ENCODE measurements at regions not wholly inside any gene's neighbourhood (a gene's known extent, or its start where the extent isn't known, plus 50 kb on each side); places are given as distances from the start of the nearest gene placed in this dataset.
"Not testable (repeated sequence)": the region's sequence is repeated elsewhere in the genome, so short reads cannot be mapped to it uniquely, and the experiment has no call there.

- no peak for DNase-seq (ENCODE audit: low spot score)
Measured at GRCh38 chr6:102799051-102799450, 1405.5 kb downstream of the GRIK2 start.

GRCh38 chr6:102798636-102799035, 1405.1 kb downstream of the GRIK2 start:
- no peak for DNase-seq (ENCODE audit: low spot score)

GRCh38 chr6:102793752-102794151, 1400.2 kb downstream of the GRIK2 start:
- no peak for DNase-seq (ENCODE audit: low spot score)

DNA sequence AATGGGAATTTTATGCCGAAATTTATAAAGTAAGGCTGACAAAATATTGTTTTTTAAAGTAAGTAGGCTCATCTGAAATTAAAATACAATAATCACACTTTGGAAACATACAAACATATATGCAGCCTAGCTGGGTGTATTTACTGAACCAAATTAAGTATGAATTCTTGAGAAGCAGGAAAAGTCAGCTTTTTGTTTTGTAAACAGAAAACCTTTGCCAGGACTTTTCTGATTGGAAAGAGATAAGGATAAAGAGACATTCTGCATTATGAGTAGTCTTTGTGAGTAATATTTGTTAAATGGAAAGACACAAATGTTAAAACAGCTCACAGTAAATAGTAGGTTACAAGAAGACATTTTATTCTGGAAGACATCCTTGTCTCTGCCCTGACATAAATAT, 1380.8 kb downstream of the GRIK2 start:
- no peak for DNase-seq (ENCODE audit: low spot score)

DNA sequence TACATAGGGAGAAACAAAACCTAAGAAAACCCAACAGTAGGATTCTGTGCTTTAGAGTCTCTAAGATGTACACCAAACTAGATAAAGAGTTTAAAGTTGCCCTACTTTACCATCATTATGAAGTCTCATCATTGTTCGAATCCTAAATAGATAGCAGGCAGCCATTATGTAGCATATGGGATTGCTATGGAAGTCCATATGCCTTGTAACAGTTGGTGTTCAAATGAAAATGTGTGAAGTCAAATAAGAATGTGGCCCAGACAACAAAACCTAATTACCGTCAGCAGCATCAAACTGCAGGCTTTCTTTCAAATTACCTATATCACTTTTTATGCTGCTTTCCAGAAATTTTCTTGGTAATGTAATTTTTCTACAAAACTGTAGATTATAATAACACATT, 1380.1 kb downstream of the GRIK2 start:
- no peak for DNase-seq (ENCODE audit: low spot score)

GRCh38 chr6:102766963-102767362, 1373.5 kb downstream of the GRIK2 start:
- DNase-seq (ENCODE audit: low spot score) = no peak

GRCh38 chr6:102764317-102764716, 1370.8 kb downstream of the GRIK2 start:
- no peak for DNase-seq (ENCODE audit: low spot score)

- DNase-seq (ENCODE audit: low spot score) = no peak
Measured at GRCh38 chr6:102763891-102764290, 1370.4 kb downstream of the GRIK2 start.

DNA sequence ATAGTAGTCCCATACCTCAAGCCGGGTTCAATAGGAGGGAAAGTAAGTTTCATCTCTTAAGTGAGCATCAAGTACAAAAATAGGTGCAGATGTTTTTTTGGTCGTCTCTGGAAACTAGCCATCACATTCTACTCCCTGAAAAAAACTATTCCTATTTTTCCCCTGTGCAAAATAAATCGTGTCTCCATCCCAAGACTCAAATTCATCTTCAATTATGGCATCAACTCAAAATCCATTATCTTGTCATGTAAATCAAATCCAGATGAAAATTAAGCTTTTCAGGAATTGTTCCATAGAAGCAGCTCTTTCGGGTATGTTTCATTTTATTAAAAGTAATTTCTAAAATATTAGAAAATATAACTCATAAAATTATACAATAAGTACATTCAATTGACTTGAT, 1368.4 kb downstream of the GRIK2 start:
- no peak for DNase-seq (ENCODE audit: low spot score)

- no peak for DNase-seq (ENCODE audit: low spot score)
Measured at GRCh38 chr6:102759415-102759814, 1365.9 kb downstream of the GRIK2 start.

DNA sequence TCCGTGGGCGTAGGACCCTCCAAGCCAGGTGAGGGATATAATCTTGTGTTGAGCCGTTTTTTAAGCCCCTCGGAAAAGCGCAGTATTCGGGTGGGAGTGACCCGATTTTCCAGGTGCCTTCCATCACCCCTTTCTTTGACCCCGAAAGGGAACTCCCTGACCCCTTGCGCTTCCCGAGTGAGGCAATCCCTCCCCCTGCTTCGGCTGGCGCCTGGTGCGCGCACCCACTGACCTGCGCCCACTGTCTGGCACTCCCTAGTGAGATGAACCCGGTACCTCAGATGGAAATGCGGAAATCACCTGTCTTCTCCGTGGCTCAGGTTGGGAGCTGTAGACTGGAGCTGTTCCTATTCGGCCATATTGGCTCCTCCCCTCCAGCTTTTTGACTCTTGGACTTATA, 1365.0 kb downstream of the GRIK2 start:
- DNase-seq (ENCODE audit: low spot score) = not testable (repeated sequence)

- DNase-seq (ENCODE audit: low spot score) = no peak
Measured at GRCh38 chr6:102749210-102749971, 1355.9 kb downstream of the GRIK2 start.

GRCh38 chr6:102746941-102747340, 1353.4 kb downstream of the GRIK2 start:
- no peak for DNase-seq (ENCODE audit: low spot score)

- no peak for DNase-seq (ENCODE audit: low spot score)
Measured at GRCh38 chr6:102742754-102743356, 1349.3 kb downstream of the GRIK2 start.

DNA sequence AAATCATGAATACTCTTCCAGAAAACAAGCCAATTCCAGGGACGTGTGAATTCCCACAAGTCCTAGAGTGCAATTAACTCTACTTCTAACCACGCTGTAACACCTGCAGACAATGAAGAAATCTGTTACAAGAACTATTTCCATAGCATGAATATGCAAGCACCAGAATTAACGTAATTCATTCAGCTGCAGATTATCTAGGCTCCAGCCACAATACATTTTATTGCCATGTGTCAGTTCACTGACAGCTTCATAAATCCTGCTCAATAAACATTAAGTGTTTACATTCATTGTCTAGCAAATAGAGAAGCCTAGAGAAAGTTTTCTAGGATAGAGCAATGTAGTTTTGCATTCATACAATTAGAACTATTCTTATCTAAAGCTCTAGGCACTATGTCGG, 1348.5 kb downstream of the GRIK2 start:
- DNase-seq (ENCODE audit: low spot score) = no peak

- DNase-seq (ENCODE audit: low spot score) = no peak
Measured at GRCh38 chr6:102736941-102737368, 1343.4 kb downstream of the GRIK2 start.

DNA sequence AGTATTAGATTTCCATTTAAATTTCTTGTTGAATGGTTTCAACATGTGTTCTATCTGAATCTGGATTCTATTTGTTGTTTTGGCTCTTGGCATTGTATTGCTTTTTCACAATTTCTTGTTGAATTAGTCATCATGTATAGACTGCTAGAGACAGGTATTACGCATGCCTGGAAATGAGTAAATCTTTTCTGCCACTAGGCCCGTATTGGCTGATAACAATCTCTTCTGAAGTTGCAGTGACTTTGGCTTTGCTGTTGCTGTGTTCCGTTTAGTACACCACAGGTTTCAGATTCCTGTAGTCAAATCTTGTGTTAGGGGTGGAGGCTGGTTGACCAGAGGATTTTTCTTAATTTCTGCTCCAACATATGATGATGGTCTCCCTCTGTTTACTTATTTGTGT, 1339.4 kb downstream of the GRIK2 start:
- DNase-seq (ENCODE audit: low spot score) = no peak

DNA sequence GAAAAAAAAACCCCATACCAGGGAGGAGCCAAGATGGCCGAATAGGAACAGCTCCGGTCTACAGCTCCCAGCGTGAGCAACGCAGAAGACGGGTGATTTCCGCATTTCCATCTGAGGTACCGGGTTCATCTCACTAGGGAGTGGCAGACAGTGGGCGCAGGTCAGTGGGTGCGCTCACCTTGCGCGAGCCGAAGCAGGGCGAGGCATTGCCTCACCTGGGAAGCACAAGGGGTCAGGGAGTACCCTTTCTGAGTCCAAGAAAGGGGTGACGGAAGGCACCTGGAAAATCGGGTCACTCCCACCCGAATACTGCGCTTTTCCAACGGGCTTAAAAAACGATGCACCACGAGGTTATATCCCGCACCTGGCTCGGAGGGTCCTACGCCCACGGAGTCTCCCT, 1328.6 kb downstream of the GRIK2 start:
- not testable (repeated sequence) for DNase-seq (ENCODE audit: low spot score)

- no peak for DNase-seq (ENCODE audit: low spot score)
Measured at GRCh38 chr6:102717737-102718456, 1324.4 kb downstream of the GRIK2 start.

GRCh38 chr6:102717252-102717651, 1323.7 kb downstream of the GRIK2 start:
- no peak for DNase-seq (ENCODE audit: low spot score)

- DNase-seq (ENCODE audit: low spot score) = no peak
Measured at GRCh38 chr6:102701019-102701418, 1307.5 kb downstream of the GRIK2 start.

DNA sequence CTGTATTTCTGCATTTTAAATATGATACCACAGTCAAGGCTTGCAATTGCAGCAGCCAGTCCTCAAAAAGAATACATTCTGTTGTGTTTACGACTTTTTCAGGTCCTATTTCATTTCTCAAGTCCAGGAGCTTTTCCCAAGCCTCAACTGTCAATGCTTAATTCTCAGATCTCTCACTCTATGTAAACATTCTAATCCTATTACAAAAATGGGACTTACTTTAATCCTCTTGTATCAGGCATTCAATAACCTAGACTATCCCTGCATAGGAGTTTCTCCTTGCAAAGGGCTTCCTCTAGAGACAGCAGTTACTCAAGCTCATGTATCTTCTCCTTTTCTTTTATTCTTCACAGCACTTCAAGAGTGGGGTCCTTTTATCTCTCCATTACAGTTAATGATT, 1293.0 kb downstream of the GRIK2 start:
- DNase-seq (ENCODE audit: low spot score) = no peak
